ENCODE measurements at regions not wholly inside any gene's neighbourhood (a gene's known extent, or its start where the extent isn't known, plus 50 kb on each side); places are given as distances from the start of the nearest gene placed in this dataset.
"Not testable (repeated sequence)": the region's sequence is repeated elsewhere in the genome, so short reads cannot be mapped to it uniquely, and the experiment has no call there.

- no peak for DNase-seq (ENCODE audit: extremely low read depth in 1 of 2, low read depth in 1 of 2)
These were observed 114.0 kb upstream of the FRG1 start for GRCh38 chr4:189826657-189827056.

GRCh38 chr4:189828081-189828697 lies 112.5 kb upstream of the FRG1 start:
- no peak for DNase-seq (ENCODE audit: extremely low read depth in 1 of 2, low read depth in 1 of 2)

- no peak for DNase-seq (ENCODE audit: extremely low read depth in 1 of 2, low read depth in 1 of 2)
These were observed 108.1 kb upstream of the FRG1 start for GRCh38 chr4:189832528-189832927.

GRCh38 chr4:189834616-189835015 lies 106.1 kb upstream of the FRG1 start:
- no peak for DNase-seq (ENCODE audit: extremely low read depth in 1 of 2, low read depth in 1 of 2)

- no peak for DNase-seq (ENCODE audit: extremely low read depth in 1 of 2, low read depth in 1 of 2)
These were observed 105.2 kb upstream of the FRG1 start for GRCh38 chr4:189835505-189835904.

GRCh38 chr4:189837471-189837870 lies 103.2 kb upstream of the FRG1 start:
- DNase-seq (ENCODE audit: extremely low read depth in 1 of 2, low read depth in 1 of 2) = no peak

- no peak for DNase-seq (ENCODE audit: extremely low read depth in 1 of 2, low read depth in 1 of 2)
These were observed 101.7 kb upstream of the FRG1 start for GRCh38 chr4:189838821-189839497.

GRCh38 chr4:189840356-189840755 lies 100.3 kb upstream of the FRG1 start:
- no peak for DNase-seq (ENCODE audit: extremely low read depth in 1 of 2, low read depth in 1 of 2)

GRCh38 chr4:189843413-189844009 lies 97.2 kb upstream of the FRG1 start:
- no peak for DNase-seq (ENCODE audit: extremely low read depth in 1 of 2, low read depth in 1 of 2)

GRCh38 chr4:189845145-189845846 lies 95.4 kb upstream of the FRG1 start:
- no peak for DNase-seq (ENCODE audit: extremely low read depth in 1 of 2, low read depth in 1 of 2)

- not testable (repeated sequence) for DNase-seq (ENCODE audit: extremely low read depth in 1 of 2, low read depth in 1 of 2)
These were observed 94.6 kb upstream of the FRG1 start for GRCh38 chr4:189846094-189846493.

- DNase-seq (ENCODE audit: extremely low read depth in 1 of 2, low read depth in 1 of 2) = not testable (repeated sequence)
These were observed 94.1 kb upstream of the FRG1 start for GRCh38 chr4:189846608-189847007.

GRCh38 chr4:189848672-189849071 lies 92.0 kb upstream of the FRG1 start:
- not testable (repeated sequence) for DNase-seq (ENCODE audit: extremely low read depth in 1 of 2, low read depth in 1 of 2)

- DNase-seq (ENCODE audit: extremely low read depth in 1 of 2, low read depth in 1 of 2) = no peak
These were observed 90.3 kb upstream of the FRG1 start for GRCh38 chr4:189850239-189850856.

GRCh38 chr4:189858435-189858834 lies 82.2 kb upstream of the FRG1 start:
- DNase-seq (ENCODE audit: extremely low read depth in 1 of 2, low read depth in 1 of 2) = no peak

GRCh38 chr4:189861101-189861500 lies 79.6 kb upstream of the FRG1 start:
- DNase-seq (ENCODE audit: extremely low read depth in 1 of 2, low read depth in 1 of 2) = no peak

- DNase-seq (ENCODE audit: extremely low read depth in 1 of 2, low read depth in 1 of 2) = no peak
These were observed 71.4 kb upstream of the FRG1 start for GRCh38 chr4:189869236-189869635.

- no peak for DNase-seq (ENCODE audit: extremely low read depth in 1 of 2, low read depth in 1 of 2)
These were observed 70.0 kb upstream of the FRG1 start for GRCh38 chr4:189870511-189871234.

- DNase-seq (ENCODE audit: extremely low read depth in 1 of 2, low read depth in 1 of 2) = no peak
These were observed 66.1 kb upstream of the FRG1 start for GRCh38 chr4:189874591-189874990.

GRCh38 chr4:189881190-189881589 lies 59.5 kb upstream of the FRG1 start:
- DNase-seq (ENCODE audit: extremely low read depth in 1 of 2, low read depth in 1 of 2) = not testable (repeated sequence)

- not testable (repeated sequence) for DNase-seq (ENCODE audit: extremely low read depth in 1 of 2, low read depth in 1 of 2)
These were observed 52.3 kb upstream of the FRG1 start for GRCh38 chr4:189888407-189888806.

Data from activated CD8-positive, alpha-beta memory T cell treated with anti-CD3 and anti-CD28 coated beads for 1 hour (primary cell).